ENCODE measurements at regions not wholly inside any gene's neighbourhood (a gene's known extent, or its start where the extent isn't known, plus 50 kb on each side); places are given as distances from the start of the nearest gene placed in this dataset.

DNA sequence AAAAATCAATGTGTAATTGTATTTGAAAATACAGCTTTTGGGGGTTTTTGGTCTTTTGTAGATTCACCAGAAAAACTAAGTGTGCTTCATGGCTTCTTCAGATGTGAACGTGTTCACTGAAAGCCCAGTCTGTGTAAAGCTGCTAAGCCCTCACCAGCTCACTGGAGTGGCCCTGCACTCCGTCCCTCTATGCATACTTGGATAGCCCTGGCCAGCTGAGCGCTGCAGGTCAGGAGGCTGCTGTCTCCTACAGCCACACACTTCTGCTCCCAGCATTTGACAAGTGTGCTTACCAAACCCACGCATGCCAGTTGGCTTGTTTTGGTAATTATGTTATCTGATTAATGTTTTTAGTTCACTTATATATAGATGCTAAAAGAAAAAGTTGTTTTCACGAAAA lies 163.5 kb downstream of the TLR5 start:
- Histone ChIP-seq H3K27ac (ENCODE audit: insufficient read depth, low read depth, low read length) (no peak overlapping the region), H2AFZ (ENCODE audit: low read depth, low read length) (no peak overlapping the region)
- DNase-seq (ENCODE audit: low read depth, low spot score) = no peak

More for the DNA sequence above, 163.5 kb downstream of the TLR5 start:
- Histone ChIP-seq H3K27me3 (ENCODE audit: control insufficient read depth in 2 of 2, insufficient read depth in 2 of 2, low read length in 2 of 2) (no peaks in the 10 kb centered on the region), H3K79me2 (ENCODE audit: control insufficient read depth, insufficient read depth, low read length) (no peaks in the 10 kb centered on the region), H3K4me3 (replicated peaks in 1 of 3; ENCODE audit: insufficient read depth in 1 of 3, low read depth in 1 of 3, low read length in 3 of 3) (no peak overlapping the region), H3K9me1 (replicated peaks; ENCODE audit: control insufficient read depth, extremely low read depth, insufficient read depth, low read length) (no peaks in the 10 kb centered on the region), H3K4me2 (ENCODE audit: insufficient read depth, low read length) (no peak overlapping the region), H3K9ac (replicated peaks; ENCODE audit: extremely low read depth, insufficient read depth, low read length) (no peak overlapping the region), H3K4me1 (ENCODE audit: control insufficient read depth, extremely low read depth, insufficient read depth, low read length) (no peaks in the 10 kb centered on the region), H4K20me1 (replicated peaks; ENCODE audit: control insufficient read depth, extremely low read depth, insufficient read depth, low read length) (no peaks in the 10 kb centered on the region), H3K36me3 (ENCODE audit: control insufficient read depth in 2 of 2, extremely low read depth in 1 of 2, insufficient read depth in 2 of 2, low read length in 2 of 2) (no peaks in the 10 kb centered on the region), H3K9me3 (replicated peaks; ENCODE audit: control insufficient read depth, insufficient read depth, low read length) (no peaks in the 10 kb centered on the region)
- CTCF ChIA-PET = interaction anchor here (0.6 kb wide), 1 partner anchor 144 kb away, joined by 3 read pairs; no protein-coding TSS in a partner anchor
- POLR2A ChIA-PET = no interaction called here
- dilution Hi-C loops (cut with MboI; ENCODE audit: extremely low pct_ligation_motif_present, low sequenced_read_pairs) (no loop called here), intact Hi-C loops (cut with micrococcal nuclease) (no loop called here)
- no peak for FAIRE-seq
- no TSS peak for BruUV-seq (replicated peaks)
- TF ChIP-seq JUN (IDR thresholded peaks at IDR 0.05; ENCODE audit: borderline replicate concordance, insufficient read depth, insufficient read length, low read depth) (no peak), MAX (IDR thresholded peaks at IDR 0.05; ENCODE audit: insufficient read depth, insufficient read length) (no peak), CTCF (IDR thresholded peaks at IDR 0.05; ENCODE audit: extremely low read depth in 1 of 2, insufficient read depth in 1 of 2, low read depth in 1 of 2, low read length in 2 of 2) (no peak), MYC (IDR thresholded peaks at IDR 0.05; ENCODE audit: low read depth, low read length) (no peak), POLR2A (IDR thresholded peaks at IDR 0.05; ENCODE audit: low read depth, low read length) (no peak), GATA2 (IDR thresholded peaks at IDR 0.05; ENCODE audit: insufficient read depth, insufficient read length, low read depth, low read length) (no peak), POLR2AphosphoS5 (IDR thresholded peaks at IDR 0.05; ENCODE audit: insufficient read depth, low read depth, low read length) (no peak), EZH2 (IDR thresholded peaks at IDR 0.05; ENCODE audit: borderline replicate concordance, low read depth, low read length, severe bottlenecking) (no peak), FOS (IDR thresholded peaks at IDR 0.05; ENCODE audit: borderline replicate concordance, insufficient read depth, low read length) (no peak)
